Osteoblast (primary cell): ENCODE measurements at regions not wholly inside any gene's neighbourhood (a gene's known extent, or its start where the extent isn't known, plus 50 kb on each side); places are given as distances from the start of the nearest gene placed in this dataset.

Experiments
- DNase-seq: peaks from one replicate; pipeline ENCODE4 v3.0.0; 2011; ENCODE audit warnings: low spot score, mixed read lengths; ENCODE audit not compliant: insufficient read length; ENCODE audit errors: missing footprints
- H2AFZ ChIP-seq: 2 replicates; pipeline ENCODE4 v1.6.0; 2011; ENCODE audit warnings: mild to moderate bottlenecking, low read length
- H3K27ac ChIP-seq: 2 replicates; pipeline ENCODE4 v1.5.1; 2011; ENCODE audit warnings: mild to moderate bottlenecking, low read depth, low read length, moderate library complexity
- H3K27me3 ChIP-seq: 2 replicates; pipeline ENCODE4 v1.6.0; 2012; ENCODE audit warnings: mild to moderate bottlenecking, control low read depth, inconsistent platforms, low read length, moderate library complexity; ENCODE audit not compliant: insufficient read depth
- H3K36me3 ChIP-seq: 2 replicates; pipeline ENCODE4 v1.5.1; 2011; ENCODE audit warnings: mild to moderate bottlenecking, low read length, control low read depth, moderate library complexity; ENCODE audit not compliant: insufficient read depth
- H3K4me1 ChIP-seq: 2 replicates; pipeline ENCODE4 v1.5.1; 2011; ENCODE audit warnings: mild to moderate bottlenecking, low read length, control low read depth, moderate library complexity; ENCODE audit not compliant: insufficient read depth
- H3K4me2 ChIP-seq: 2 replicates; pipeline ENCODE4 v1.6.0; 2011; ENCODE audit warnings: mild to moderate bottlenecking, low read length; ENCODE audit not compliant: insufficient read depth
- H3K4me3 ChIP-seq: fragments of 200-600 bp; sonication (generic); 3 replicates; pipeline ENCODE4 v1.5.1; 2012; ENCODE audit warnings: mild to moderate bottlenecking, low read length, inconsistent platforms; ENCODE audit not compliant: insufficient read depth
- H3K79me2 ChIP-seq: 2 replicates; pipeline ENCODE4 v1.6.0; 2012; ENCODE audit warnings: mild to moderate bottlenecking, low read length, control low read depth, inconsistent platforms; ENCODE audit not compliant: insufficient read depth
- H3K9me3 ChIP-seq: 2 replicates; pipeline ENCODE4 v1.5.1; 2011; ENCODE audit warnings: low read depth, low read length, control low read depth
- H4K20me1 ChIP-seq: 2 replicates; pipeline ENCODE4 v1.6.0; 2012; ENCODE audit warnings: mild to moderate bottlenecking, low read length, control low read depth; ENCODE audit not compliant: insufficient read depth
- CTCF ChIP-seq: IDR thresholded peaks from 2 replicates; pipeline ENCODE4 v1.5.1; 2011; ENCODE audit warnings: mild to moderate bottlenecking, low read depth, low read length, moderate library complexity; ENCODE audit errors: extremely low read depth

GRCh38 chr2:40879305-40879704 lies 427.4 kb upstream of the SLC8A1 start:
- DNase-seq = no peak
- Histone ChIP-seq H3K4me3 (no peak overlapping the region), H3K27me3 (no peaks in the 10 kb centered on the region), H3K4me1 (no peaks in the 10 kb centered on the region), H3K27ac (no peak overlapping the region), H2AFZ (no peak overlapping the region), H4K20me1 (no peaks in the 10 kb centered on the region), H3K79me2 (no peaks in the 10 kb centered on the region), H3K36me3 (no peaks in the 10 kb centered on the region), H3K9me3 (no peaks in the 10 kb centered on the region), H3K4me2 (no peak overlapping the region)
- TF ChIP-seq CTCF = no peak

GRCh38 chr2:40886100-40886499 lies 434.2 kb upstream of the SLC8A1 start:
- no peak for DNase-seq
- no peak for TF ChIP-seq CTCF
- H3K9me3 ChIP-seq = no peaks in the 10 kb centered on the region
- no peaks in the 10 kb centered on the region for H3K4me1 ChIP-seq
- H3K27me3 ChIP-seq = no peaks in the 10 kb centered on the region
- H3K27ac ChIP-seq = no peak overlapping the region
- no peak overlapping the region for H3K4me2 ChIP-seq
- H3K4me3 ChIP-seq = no peak overlapping the region
- H2AFZ ChIP-seq = no peak overlapping the region
- H4K20me1 ChIP-seq = no peaks in the 10 kb centered on the region
- H3K79me2 ChIP-seq = no peaks in the 10 kb centered on the region
- no peaks in the 10 kb centered on the region for H3K36me3 ChIP-seq

GRCh38 chr2:40886655-40887054 lies 434.8 kb upstream of the SLC8A1 start:
- Histone ChIP-seq H3K9me3 (no peaks in the 10 kb centered on the region), H3K27ac (no peak overlapping the region), H3K4me2 (no peak overlapping the region), H2AFZ (no peak overlapping the region), H3K4me1 (no peaks in the 10 kb centered on the region), H3K27me3 (no peaks in the 10 kb centered on the region), H3K36me3 (no peaks in the 10 kb centered on the region), H3K4me3 (no peak overlapping the region), H4K20me1 (no peaks in the 10 kb centered on the region), H3K79me2 (no peaks in the 10 kb centered on the region)
- TF ChIP-seq CTCF = no peak
- DNase-seq = no peak

GRCh38 chr2:40896358-40896757 lies 444.5 kb upstream of the SLC8A1 start:
- Histone ChIP-seq H3K36me3 (no peaks in the 10 kb centered on the region), H3K4me2 (no peak overlapping the region), H3K4me3 (no peak overlapping the region), H4K20me1 (no peaks in the 10 kb centered on the region), H3K27me3 (no peaks in the 10 kb centered on the region), H3K27ac (no peak overlapping the region), H3K4me1 (no peaks in the 10 kb centered on the region), H3K79me2 (no peaks in the 10 kb centered on the region), H3K9me3 (no peaks in the 10 kb centered on the region), H2AFZ (no peak overlapping the region)
- no peak for TF ChIP-seq CTCF
- no peak for DNase-seq
